DOHH2 (cell line): ENCODE measurements at regions not wholly inside any gene's neighbourhood (a gene's known extent, or its start where the extent isn't known, plus 50 kb on each side); places are given as distances from the start of the nearest gene placed in this dataset.
"Not testable (repeated sequence)": the region's sequence is repeated elsewhere in the genome, so short reads cannot be mapped to it uniquely, and the experiment has no call there.

Experiments used
- H3F3A ChIP-seq: fragments of 200-600 bp; sonication (generic), shearing (Covaris generic); 2 replicates; pipeline ENCODE4 v1.6.0; 2016; ENCODE audit warnings: antibody characterized with exemption, mild to moderate bottlenecking; ENCODE audit not compliant: control insufficient read depth, insufficient read depth
- H3K27ac ChIP-seq: fragments of 200-600 bp; sonication (generic); 2 replicates; pipeline ENCODE4 v1.5.1; 2014; ENCODE audit warnings: low read depth, mild to moderate bottlenecking, low read length, moderate library complexity
- H3K27me3 ChIP-seq: fragments of 200-600 bp; sonication (generic); 2 replicates; pipeline ENCODE4 v1.6.1; 2014; ENCODE audit warnings: mild to moderate bottlenecking, low read length, mixed read lengths; ENCODE audit not compliant: control insufficient read depth
- H3K36me3 ChIP-seq: fragments of 200-600 bp; sonication (generic); 2 replicates; pipeline ENCODE4 v1.6.1; 2014; ENCODE audit warnings: mild to moderate bottlenecking, low read length, moderate library complexity, mixed read lengths; ENCODE audit not compliant: control insufficient read depth
- H3K4me1 ChIP-seq: fragments of 200-600 bp; sonication (generic); 2 replicates; pipeline ENCODE4 v1.6.1; 2014; ENCODE audit warnings: mild to moderate bottlenecking, low read length, mixed read lengths; ENCODE audit not compliant: control insufficient read depth
- H3K4me2 ChIP-seq: fragments of 200-600 bp; sonication (generic); 2 replicates; pipeline ENCODE4 v1.6.0; 2014; ENCODE audit warnings: mild to moderate bottlenecking, low read length, moderate library complexity
- H3K4me3 ChIP-seq: fragments of 200-600 bp; sonication (generic); 2 replicates; pipeline ENCODE4 v1.5.1; 2014; ENCODE audit warnings: mild to moderate bottlenecking, low read length, mixed read lengths
- H3K79me2 ChIP-seq: fragments of 200-600 bp; sonication (generic); 2 replicates; pipeline ENCODE4 v1.6.1; 2014; ENCODE audit warnings: mild to moderate bottlenecking, low read length, mixed read lengths; ENCODE audit not compliant: control insufficient read depth
- H3K9me2 ChIP-seq: fragments of 200-600 bp; sonication (generic); replicated peaks from 2 replicates; pipeline ENCODE4 v1.6.1; 2014; ENCODE audit warnings: mild to moderate bottlenecking, low read length, mixed read lengths; ENCODE audit not compliant: control insufficient read depth
- H3K9me3 ChIP-seq: fragments of 200-600 bp; sonication (generic); 2 replicates; pipeline ENCODE4 v1.6.1; 2014; ENCODE audit warnings: antibody characterized with exemption, low read length, mixed read lengths; ENCODE audit not compliant: control insufficient read depth, insufficient read depth
- H4K20me1 ChIP-seq: fragments of 200-600 bp; sonication (generic); 2 replicates; pipeline ENCODE4 v1.6.0; 2014; ENCODE audit warnings: low read depth, mild to moderate bottlenecking, antibody characterized with exemption, low read length, moderate library complexity; ENCODE audit not compliant: control insufficient read depth, insufficient read depth
- CTCF ChIP-seq: fragments of 200-600 bp; sonication (generic); IDR thresholded peaks from one replicate; pipeline ENCODE4 v1.5.1; 2014; ENCODE audit warnings: antibody characterized with exemption, mild to moderate bottlenecking, low read depth, low read length; ENCODE audit not compliant: poor library complexity, severe bottlenecking
- EZH2phosphoT487 ChIP-seq: fragments of 200-600 bp; sonication (generic); IDR thresholded peaks from 2 replicates; pipeline ENCODE4 v1.6.1; 2017; ENCODE audit warnings: borderline replicate concordance, mild to moderate bottlenecking, antibody characterized with exemption, low read length, moderate library complexity, mixed read lengths

GRCh38 chr16:29250469-29250868 is 156.0 kb downstream of the NPIPB11 start:
- H3K4me3 ChIP-seq, H3K36me3 ChIP-seq, H3K4me1 ChIP-seq, H4K20me1 ChIP-seq, H3K9me3 ChIP-seq, H3K27ac ChIP-seq, H3K4me2 ChIP-seq, H3K27me3 ChIP-seq, H3K9me2 ChIP-seq, H3K79me2 ChIP-seq, H3F3A ChIP-seq: not testable (repeated sequence)

- not testable (repeated sequence) for H3K27ac ChIP-seq, H3K9me3 ChIP-seq, H4K20me1 ChIP-seq, H3K4me3 ChIP-seq, H3K79me2 ChIP-seq, H3K4me2 ChIP-seq, H3K27me3 ChIP-seq, H3K36me3 ChIP-seq, H3K4me1 ChIP-seq, H3K9me2 ChIP-seq, H3F3A ChIP-seq
Observed at GRCh38 chr16:29248940-29249318, 157.6 kb downstream of the NPIPB11 start.

- not testable (repeated sequence) for H3K4me3 ChIP-seq, H3K36me3 ChIP-seq, H3K4me1 ChIP-seq, H3K79me2 ChIP-seq, H3K4me2 ChIP-seq, H3K9me2 ChIP-seq, H3K27ac ChIP-seq, H3K9me3 ChIP-seq, H4K20me1 ChIP-seq, H3F3A ChIP-seq, H3K27me3 ChIP-seq
Observed at GRCh38 chr16:29248306-29248939, 158.1 kb downstream of the NPIPB11 start.

GRCh38 chr16:29246091-29246490 is 160.4 kb downstream of the NPIPB11 start:
- not testable (repeated sequence) for H3K36me3 ChIP-seq, H3K4me2 ChIP-seq, H3K27ac ChIP-seq, H3K27me3 ChIP-seq, H3K79me2 ChIP-seq, H3K4me1 ChIP-seq, H3F3A ChIP-seq, H3K9me3 ChIP-seq, H4K20me1 ChIP-seq, H3K4me3 ChIP-seq, H3K9me2 ChIP-seq

- Histone ChIP-seq H3K79me2 (no peaks in the 10 kb centered on the region), H3K9me2 (no peaks in the 10 kb centered on the region), H3K4me1 (no peaks in the 10 kb centered on the region), H3K27me3 (no peaks in the 10 kb centered on the region; the same call in 1 of the 2 replicates), H3K4me2 (no peak overlapping the region), H3F3A (no peaks in the 10 kb centered on the region), H3K4me3 (no peak overlapping the region), H3K9me3 (no peaks in the 10 kb centered on the region), H3K36me3 (no peaks in the 10 kb centered on the region), H4K20me1 (no peaks in the 10 kb centered on the region), H3K27ac (no peak overlapping the region)
- TF ChIP-seq CTCF = no peak
- no peak for TF ChIP-seq EZH2phosphoT487
Observed at GRCh38 chr16:29237971-29238370, 168.5 kb downstream of the NPIPB11 start.

- H3K27me3 ChIP-seq, H3K9me2 ChIP-seq, H3K36me3 ChIP-seq, H3K4me1 ChIP-seq, H3K9me3 ChIP-seq, H3K27ac ChIP-seq, H4K20me1 ChIP-seq, H3K4me2 ChIP-seq, H3F3A ChIP-seq, H3K79me2 ChIP-seq, H3K4me3 ChIP-seq: not testable (repeated sequence)
Observed at GRCh38 chr16:29237495-29237894, 169.0 kb downstream of the NPIPB11 start.

GRCh38 chr16:29237023-29237422 is 169.5 kb downstream of the NPIPB11 start:
- not testable (repeated sequence) for H3K27me3 ChIP-seq, H3K4me3 ChIP-seq, H3K9me2 ChIP-seq, H3K27ac ChIP-seq, H3K4me1 ChIP-seq, H3K36me3 ChIP-seq, H3K79me2 ChIP-seq, H3K4me2 ChIP-seq, H4K20me1 ChIP-seq, H3F3A ChIP-seq, H3K9me3 ChIP-seq
